GM21526 (cell line): ENCODE measurements at regions not wholly inside any gene's neighbourhood (a gene's known extent, or its start where the extent isn't known, plus 50 kb on each side); places are given as distances from the start of the nearest gene placed in this dataset.
"Not testable (repeated sequence)": the region's sequence is repeated elsewhere in the genome, so short reads cannot be mapped to it uniquely, and the experiment has no call there.

Source experiments
- ATAC-seq: cut with Tn5 transposase; IDR thresholded peaks from one replicate; pipeline ENCODE4 v1.9.1; 2021; ENCODE audit warnings: moderate library complexity; ENCODE audit not compliant: unreplicated experiment, low FRiP score

- no peak for ATAC-seq
These were observed 1710.1 kb downstream of the SI start for GRCh38 chr3:163368168-163368567.

GRCh38 chr3:163364717-163365116, 1713.6 kb downstream of the SI start:
- no peak for ATAC-seq

DNA sequence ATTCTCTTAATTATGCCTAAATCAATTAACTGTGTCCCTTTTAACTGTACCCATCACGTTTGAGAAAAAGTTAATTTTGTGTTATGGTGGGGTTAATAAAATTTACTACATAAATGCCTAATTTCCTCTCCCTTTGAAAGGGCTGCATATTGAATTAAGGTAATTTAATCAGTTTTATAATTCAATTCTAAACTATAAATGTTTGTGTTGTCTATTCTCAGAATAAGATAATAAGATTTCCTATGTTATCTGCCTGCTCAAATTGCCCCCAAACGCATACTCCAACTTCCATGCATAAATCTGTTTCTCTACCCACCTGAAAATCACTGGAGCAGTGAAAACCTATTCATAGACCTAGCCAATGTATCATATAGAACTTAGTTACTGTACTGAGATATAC, 1716.1 kb downstream of the SI start:
- no peak for ATAC-seq

GRCh38 chr3:163361357-163361878, 1716.9 kb downstream of the SI start:
- not testable (repeated sequence) for ATAC-seq

- no peak for ATAC-seq
These were observed 1730.4 kb downstream of the SI start for GRCh38 chr3:163347944-163348343.

- no peak for ATAC-seq
These were observed 1742.9 kb downstream of the SI start for GRCh38 chr3:163335429-163335828.

DNA sequence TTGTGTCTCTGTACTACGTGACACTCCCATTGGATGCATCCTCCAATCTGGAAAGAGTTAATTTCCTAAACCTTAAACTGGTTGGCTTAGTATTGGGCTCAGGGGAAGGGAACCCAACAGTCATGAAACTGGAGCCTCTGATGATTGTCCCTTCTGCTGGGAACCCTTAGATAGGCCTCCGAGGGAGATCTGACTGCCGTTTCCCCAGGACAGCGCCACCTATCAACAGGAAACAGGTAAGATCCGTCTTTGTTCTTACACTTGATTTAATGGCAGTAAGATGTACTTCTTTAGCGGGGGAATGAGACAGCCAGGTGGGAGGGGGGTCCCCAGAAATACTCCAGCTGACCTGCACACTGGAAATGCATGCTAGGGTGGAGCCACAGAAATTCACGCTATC, 1749.6 kb downstream of the SI start:
- ATAC-seq, result no peak

GRCh38 chr3:163327086-163327485, 1751.2 kb downstream of the SI start:
- ATAC-seq, result no peak

DNA sequence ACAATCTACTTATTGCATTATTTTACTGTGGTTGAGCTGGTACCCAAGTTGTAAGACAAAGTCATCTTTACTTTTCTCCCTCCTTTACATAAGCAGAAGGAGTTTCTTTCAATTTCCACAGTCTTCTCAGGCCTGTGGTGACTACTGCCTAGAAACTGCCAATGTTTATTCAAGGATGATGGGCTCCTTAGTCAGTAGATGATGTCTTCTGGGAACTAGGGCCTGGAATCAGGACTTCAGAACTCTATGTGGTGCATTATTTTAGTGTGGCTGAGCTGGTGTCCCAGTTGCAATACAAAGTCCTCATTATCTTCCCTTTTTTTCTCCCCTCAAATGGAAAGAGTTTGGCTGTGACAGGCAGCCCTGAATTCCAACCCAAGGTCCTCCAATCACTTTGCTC, 1762.5 kb downstream of the SI start:
- no peak for ATAC-seq

- no peak for ATAC-seq
These were observed 1771.9 kb downstream of the SI start for GRCh38 chr3:163306405-163306804.

GRCh38 chr3:163273694-163274093, 1777.1 kb downstream of the OTOL1 start:
- ATAC-seq, result no peak

- ATAC-seq, result no peak
These were observed 1770.1 kb downstream of the OTOL1 start for GRCh38 chr3:163266731-163267130.

DNA sequence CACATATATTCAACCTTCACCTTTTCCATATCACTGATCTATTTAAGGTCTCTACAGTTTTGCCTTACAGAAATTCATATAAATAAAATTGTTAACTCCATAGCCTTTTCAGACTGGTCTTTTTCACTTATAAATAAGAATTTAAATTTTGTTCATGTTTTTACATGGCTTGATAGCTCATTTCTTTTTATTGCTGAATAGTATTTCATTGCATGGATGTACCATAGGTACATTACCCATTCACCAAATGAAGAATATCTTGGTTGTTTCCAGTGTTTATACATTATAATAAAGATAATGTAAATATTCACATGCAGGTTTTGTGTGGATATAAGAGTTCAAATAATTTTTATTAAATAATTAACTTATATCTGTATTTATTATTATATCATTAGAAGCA, 1765.0 kb downstream of the OTOL1 start:
- no peak for ATAC-seq

DNA sequence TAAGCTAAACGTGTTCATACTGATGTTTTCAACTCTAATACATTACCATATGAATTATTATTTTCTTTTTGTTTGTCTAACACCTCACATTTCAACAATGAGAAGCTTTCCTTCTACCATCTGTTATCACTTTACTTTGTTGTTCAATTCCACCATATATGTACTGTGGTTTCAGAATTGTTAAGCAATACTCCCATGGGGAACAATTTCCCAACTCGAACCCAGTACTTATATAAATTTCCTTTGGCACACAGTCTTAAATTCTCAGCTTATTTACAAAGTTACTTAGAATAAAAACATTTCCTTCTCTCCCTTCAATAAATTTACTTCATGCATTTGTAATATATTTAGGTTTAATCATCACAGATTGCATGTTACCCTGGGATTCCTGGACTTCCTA, 1764.4 kb downstream of the OTOL1 start:
- no peak for ATAC-seq

DNA sequence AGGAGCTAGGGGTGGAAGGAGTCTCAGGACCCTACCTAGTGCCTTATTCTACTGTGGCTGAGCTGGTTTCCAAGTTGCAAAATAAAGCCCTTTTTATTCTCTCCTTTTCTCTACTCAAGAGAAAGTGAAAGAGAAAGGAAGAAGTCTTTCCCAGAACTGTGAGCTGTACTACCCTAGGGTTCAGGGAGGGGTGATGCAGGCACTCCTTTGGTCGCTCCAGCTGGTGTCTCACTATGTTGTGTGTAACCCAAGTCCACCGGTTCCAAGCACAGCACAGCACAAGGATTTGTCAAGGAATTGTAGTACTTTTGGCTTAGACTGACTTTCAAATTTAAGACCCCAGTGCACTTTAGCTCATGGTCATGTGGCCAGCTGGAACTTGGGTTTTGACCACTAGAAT, 1721.7 kb downstream of the OTOL1 start:
- no peak for ATAC-seq

GRCh38 chr3:163213838-163214237, 1717.2 kb downstream of the OTOL1 start:
- ATAC-seq, result no peak

DNA sequence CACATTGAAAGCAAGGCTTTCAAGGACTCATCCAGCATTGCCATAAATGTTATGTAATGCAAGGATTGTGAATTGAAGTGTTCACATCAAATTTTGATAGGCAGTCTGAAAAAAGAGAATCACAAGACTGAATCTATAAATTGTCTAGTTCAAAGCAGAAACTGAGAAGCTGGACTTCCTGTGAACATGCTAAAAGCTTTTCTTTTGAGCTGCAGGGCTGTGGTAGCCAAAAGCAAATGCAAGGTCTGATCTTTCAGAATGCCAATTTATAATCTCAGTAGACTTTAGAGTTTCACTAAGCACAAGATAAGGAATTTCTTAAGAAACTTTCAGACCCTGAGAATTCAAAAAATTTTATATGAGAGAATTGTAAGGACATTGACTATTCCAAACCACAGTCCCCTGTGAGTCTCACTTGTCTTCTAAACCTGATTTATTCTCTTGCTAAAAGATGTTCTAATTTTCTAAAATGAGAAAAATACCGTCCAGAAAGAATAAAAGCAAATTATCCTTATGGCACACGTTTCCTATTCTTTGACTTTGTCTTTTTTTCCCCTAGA, 1700.3 kb downstream of the OTOL1 start:
- no peak for ATAC-seq

DNA sequence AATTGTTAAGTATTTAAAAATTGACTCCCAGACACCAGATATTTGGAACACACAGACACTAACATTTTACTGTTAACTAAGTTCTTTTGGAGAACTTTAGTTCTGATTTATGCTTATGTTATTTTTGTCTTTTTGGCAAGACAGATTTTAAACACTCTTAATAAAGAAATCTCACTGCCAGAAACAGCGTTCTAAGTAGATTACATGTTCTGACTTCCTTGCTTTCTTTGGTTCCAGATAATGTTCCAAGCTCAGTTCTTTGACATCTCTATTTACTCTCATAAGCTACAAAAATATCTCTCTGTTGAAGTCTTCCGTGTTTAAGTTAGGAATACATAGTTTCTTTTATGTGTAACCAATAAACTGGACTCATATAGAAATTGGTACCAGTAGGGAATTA, 1699.6 kb downstream of the OTOL1 start:
- ATAC-seq, result no peak

DNA sequence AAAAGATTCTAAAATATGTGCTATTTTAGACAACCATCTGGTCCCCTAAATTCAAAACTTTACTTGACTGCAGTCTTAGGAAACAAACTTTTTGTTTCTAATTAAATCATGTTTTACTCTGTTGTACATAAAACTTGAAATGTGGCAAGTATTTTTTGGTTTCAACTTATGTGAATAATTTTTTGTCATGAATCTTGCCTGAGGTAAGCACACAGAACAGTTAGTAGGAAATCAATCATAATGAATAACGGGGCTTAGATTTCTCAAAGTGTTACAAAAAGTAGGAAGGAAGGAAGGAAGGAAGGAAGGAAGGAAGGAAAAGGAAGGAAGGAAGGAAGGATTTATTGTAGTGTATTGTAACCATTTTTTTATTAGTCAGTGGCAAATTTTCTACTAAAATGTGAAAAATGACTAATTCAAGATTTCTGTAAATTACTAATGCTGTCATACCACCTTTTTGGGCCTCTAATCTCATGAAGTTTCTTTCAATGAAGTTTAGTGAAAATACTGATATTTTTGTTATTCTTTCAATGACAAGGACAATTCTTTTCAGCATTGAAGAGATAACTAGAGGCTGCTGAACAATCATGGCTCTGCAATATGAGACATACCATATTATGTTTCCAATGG, 1689.2 kb downstream of the OTOL1 start:
- no peak for ATAC-seq

- no peak for ATAC-seq
These were observed 1679.4 kb downstream of the OTOL1 start for GRCh38 chr3:163175970-163176369.

GRCh38 chr3:163172513-163172912, 1675.9 kb downstream of the OTOL1 start:
- not testable (repeated sequence) for ATAC-seq

GRCh38 chr3:163166197-163166596, 1669.6 kb downstream of the OTOL1 start:
- ATAC-seq, result no peak
